Progenitor cell of endocrine pancreas (in vitro differentiated cells): ENCODE measurements at regions not wholly inside any gene's neighbourhood (a gene's known extent, or its start where the extent isn't known, plus 50 kb on each side); places are given as distances from the start of the nearest gene placed in this dataset.
A peak's percentile ranks its signal among the peaks of the same experiment; 100 is the strongest.
"Not testable (repeated sequence)": the region's sequence is repeated elsewhere in the genome, so short reads cannot be mapped to it uniquely, and the experiment has no call there.

Source experiments
- DNase-seq: peaks from one replicate; pipeline ENCODE4 v3.0.0; 2021; ENCODE audit warnings: low spot score; ENCODE audit not compliant: unreplicated experiment
- H3K27ac Mint-ChIP-seq: 2 replicates; pipeline ENCODE4 v1.8.0; 2021; ENCODE audit warnings: mild to moderate bottlenecking, moderate library complexity, mixed read lengths
- H3K27me3 Mint-ChIP-seq: 2 replicates; pipeline ENCODE4 v1.8.0; 2021; ENCODE audit warnings: mixed read lengths
- H3K36me3 Mint-ChIP-seq: 2 replicates; pipeline ENCODE4 v1.8.0; 2022; ENCODE audit warnings: mixed read lengths; ENCODE audit not compliant: insufficient read depth
- H3K4me1 Mint-ChIP-seq: 2 replicates; pipeline ENCODE4 v1.8.0; 2021; ENCODE audit warnings: low read depth, mixed read lengths
- H3K4me3 Mint-ChIP-seq: 2 replicates; pipeline ENCODE4 v1.8.0; 2021; ENCODE audit warnings: low read depth, mild to moderate bottlenecking, moderate library complexity, mixed read lengths
- H3K9me3 Mint-ChIP-seq: 2 replicates; pipeline ENCODE4 v1.8.0; 2021; ENCODE audit warnings: low read depth, mixed read lengths
- TF ChIP-seq, protein P1 (sequence below): fragments of 200-600 bp; sonication (generic); IDR thresholded peaks from one replicate; pipeline ENCODE4 v1.5.0; 2021; ENCODE audit warnings: antibody characterized with exemption, mild to moderate bottlenecking; ENCODE audit not compliant: unreplicated experiment

DNA sequence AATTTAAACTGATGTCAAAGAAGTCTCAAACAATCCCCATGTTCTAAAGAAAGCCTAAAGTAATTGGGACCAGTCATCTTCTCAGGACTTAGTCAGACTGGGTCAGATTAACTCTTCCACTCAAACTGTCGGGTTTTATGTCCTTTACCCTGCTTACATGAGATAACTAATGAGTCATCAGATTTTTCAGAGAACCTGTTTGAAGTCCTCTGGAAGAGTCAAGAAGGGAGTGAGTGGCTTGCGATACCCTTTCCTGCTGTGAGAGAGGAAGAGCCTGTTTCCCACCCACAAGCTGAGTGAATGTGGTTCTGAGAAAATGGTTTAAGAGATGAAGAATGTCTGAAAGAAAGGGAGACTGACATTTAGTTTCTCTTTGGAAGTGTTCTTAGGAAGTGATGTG lies 1866.7 kb upstream of the C9orf72 start:
- H3K36me3 Mint-ChIP-seq, result no peaks in the 10 kb centered on the region
- TF ChIP-seq, protein P1, sequence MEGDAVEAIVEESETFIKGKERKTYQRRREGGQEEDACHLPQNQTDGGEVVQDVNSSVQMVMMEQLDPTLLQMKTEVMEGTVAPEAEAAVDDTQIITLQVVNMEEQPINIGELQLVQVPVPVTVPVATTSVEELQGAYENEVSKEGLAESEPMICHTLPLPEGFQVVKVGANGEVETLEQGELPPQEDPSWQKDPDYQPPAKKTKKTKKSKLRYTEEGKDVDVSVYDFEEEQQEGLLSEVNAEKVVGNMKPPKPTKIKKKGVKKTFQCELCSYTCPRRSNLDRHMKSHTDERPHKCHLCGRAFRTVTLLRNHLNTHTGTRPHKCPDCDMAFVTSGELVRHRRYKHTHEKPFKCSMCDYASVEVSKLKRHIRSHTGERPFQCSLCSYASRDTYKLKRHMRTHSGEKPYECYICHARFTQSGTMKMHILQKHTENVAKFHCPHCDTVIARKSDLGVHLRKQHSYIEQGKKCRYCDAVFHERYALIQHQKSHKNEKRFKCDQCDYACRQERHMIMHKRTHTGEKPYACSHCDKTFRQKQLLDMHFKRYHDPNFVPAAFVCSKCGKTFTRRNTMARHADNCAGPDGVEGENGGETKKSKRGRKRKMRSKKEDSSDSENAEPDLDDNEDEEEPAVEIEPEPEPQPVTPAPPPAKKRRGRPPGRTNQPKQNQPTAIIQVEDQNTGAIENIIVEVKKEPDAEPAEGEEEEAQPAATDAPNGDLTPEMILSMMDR, result no peak
- no peak overlapping the region for H3K4me3 Mint-ChIP-seq
- H3K27ac Mint-ChIP-seq, result peak overlapping the region; percentile 49
- H3K4me1 Mint-ChIP-seq, result peaks cover 25% of the 10 kb centered on the region
- no peak for DNase-seq
- H3K9me3 Mint-ChIP-seq, result no peaks in the 10 kb centered on the region
- no peaks in the 10 kb centered on the region for H3K27me3 Mint-ChIP-seq

DNA sequence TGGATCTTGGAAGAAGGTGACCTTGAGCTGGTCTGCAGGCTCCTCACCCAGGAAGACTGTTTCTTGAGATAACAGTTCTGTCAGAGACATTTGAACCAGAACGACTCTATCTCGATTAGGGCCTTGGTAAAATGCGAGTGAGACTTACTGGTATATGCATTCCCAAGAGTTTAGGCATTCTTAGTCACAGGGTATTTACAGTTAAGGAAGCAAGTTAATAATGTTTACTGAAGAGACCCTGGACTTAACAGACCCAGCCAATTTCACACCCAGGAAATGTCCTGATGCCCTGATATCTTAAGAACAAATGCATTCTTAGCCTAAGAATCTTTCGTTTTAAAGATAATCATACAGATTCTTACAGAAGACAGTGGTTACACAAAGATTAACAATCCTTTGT lies 1867.2 kb upstream of the C9orf72 start:
- no peak overlapping the region for H3K4me3 Mint-ChIP-seq
- DNase-seq, result no peak
- H3K27ac Mint-ChIP-seq, result no peak overlapping the region
- no peaks in the 10 kb centered on the region for H3K27me3 Mint-ChIP-seq
- TF ChIP-seq, protein P1, result no peak
- no peaks in the 10 kb centered on the region for H3K36me3 Mint-ChIP-seq
- H3K9me3 Mint-ChIP-seq, result no peaks in the 10 kb centered on the region
- peaks cover 25% of the 10 kb centered on the region for H3K4me1 Mint-ChIP-seq

DNA sequence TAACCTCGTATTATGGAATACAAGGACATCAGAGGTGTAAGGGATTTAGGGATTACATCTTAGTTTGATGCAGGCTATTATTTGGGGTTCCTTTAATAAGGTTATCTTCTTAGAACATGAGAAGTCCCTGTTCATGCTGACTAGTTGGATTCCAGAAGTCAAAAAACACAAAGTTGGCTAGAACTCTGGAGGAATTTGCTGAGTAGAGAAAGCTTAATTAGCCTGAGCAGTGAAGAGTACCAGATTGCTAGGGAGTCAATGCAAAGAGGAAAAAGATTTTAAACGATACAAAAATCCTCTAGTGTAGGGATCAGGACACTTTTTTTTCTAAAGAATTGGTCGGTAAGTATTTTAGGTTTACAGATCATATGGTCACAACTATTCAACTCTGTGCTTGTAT lies 1872.5 kb upstream of the C9orf72 start:
- Mint-ChIP-seq H3K27me3 (no peaks in the 10 kb centered on the region), H3K4me1 (peaks cover 18% of the 10 kb centered on the region), H3K27ac (no peak overlapping the region), H3K9me3 (no peaks in the 10 kb centered on the region), H3K4me3 (no peak overlapping the region), H3K36me3 (peaks cover 1% of the 10 kb centered on the region)
- TF ChIP-seq, protein P1, result no peak
- no peak for DNase-seq

DNA sequence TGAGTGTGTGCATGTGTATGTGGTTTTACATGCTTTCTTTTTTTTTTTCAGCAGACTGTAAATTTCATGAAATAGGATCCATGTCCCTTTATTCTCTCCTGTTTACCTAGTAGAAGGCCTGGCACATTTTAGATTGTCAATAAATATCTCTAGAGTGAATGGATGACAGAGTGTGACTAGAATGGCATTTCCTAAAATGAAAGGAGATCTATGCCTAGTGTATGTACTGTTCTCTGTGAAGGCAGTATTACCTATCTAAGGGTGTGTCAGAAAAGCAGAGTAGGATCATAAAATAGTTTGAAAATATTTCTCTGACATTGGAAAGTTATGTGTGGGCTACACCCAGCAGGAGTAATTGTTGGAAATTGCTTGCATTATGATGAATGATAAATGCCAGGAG lies 1876.0 kb upstream of the C9orf72 start:
- Mint-ChIP-seq H3K27me3 (no peaks in the 10 kb centered on the region), H3K4me1 (peaks cover 5% of the 10 kb centered on the region), H3K27ac (peak overlapping the region; percentile 35), H3K9me3 (peaks cover 11% of the 10 kb centered on the region), H3K4me3 (peak overlapping the region; percentile 41), H3K36me3 (peaks cover 4% of the 10 kb centered on the region)
- TF ChIP-seq, protein P1, result no peak
- no peak for DNase-seq

DNA sequence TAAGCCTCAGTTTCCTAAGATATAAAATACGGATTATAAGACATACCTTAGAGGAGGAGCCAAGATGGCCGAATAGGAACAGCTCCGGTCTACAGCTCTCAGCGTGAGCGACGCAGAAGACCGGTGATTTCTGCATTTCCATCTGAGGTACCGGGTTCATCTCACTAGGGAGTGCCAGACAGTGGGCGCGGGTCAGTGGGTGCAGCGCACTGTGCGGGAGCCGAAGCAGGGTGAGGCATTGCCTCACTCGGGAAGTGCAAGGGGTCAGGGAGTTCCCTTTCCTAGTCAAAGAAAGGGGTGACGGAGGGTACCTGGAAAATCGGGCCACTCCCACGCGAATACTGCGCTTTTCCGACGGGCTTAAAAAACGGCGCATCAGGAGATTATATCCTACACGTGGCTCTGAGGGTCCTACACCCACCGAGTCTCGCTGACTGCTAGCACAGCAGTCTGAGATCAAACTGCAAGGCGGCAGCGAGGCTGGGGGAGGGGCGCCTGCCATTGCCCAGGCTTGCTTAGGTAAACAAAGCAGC lies 1877.1 kb upstream of the C9orf72 start:
- not testable (repeated sequence) for H3K27me3 Mint-ChIP-seq, H3K36me3 Mint-ChIP-seq, H3K4me1 Mint-ChIP-seq, DNase-seq
- Mint-ChIP-seq H3K27ac (peak overlapping the region; percentile 98), H3K4me3 (peak overlapping the region; percentile 94), H3K9me3 (peaks cover 11% of the 10 kb centered on the region)

DNA sequence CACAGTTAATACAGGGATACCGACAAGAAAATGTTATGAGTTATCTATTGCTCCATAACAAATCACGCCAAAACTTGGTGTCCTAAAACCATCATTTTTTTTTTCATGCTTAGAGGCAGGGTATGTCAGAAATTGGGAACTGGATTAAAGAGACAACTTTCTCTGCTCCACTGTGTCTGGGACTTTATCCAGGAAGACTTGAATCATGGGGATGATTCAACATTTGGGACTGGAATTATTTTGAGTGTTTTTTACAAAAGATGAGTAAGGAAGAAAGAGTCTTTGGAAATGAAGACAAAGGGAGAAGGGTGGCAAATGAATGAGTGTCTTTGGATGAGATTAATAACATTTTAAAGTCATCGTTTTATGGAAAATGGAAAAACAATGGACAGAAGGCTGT lies 1883.7 kb upstream of the C9orf72 start:
- H3K36me3 Mint-ChIP-seq, result peaks cover 5% of the 10 kb centered on the region
- DNase-seq, result no peak
- H3K4me3 Mint-ChIP-seq, result no peak overlapping the region
- no peaks in the 10 kb centered on the region for H3K4me1 Mint-ChIP-seq
- no peak overlapping the region for H3K27ac Mint-ChIP-seq
- H3K27me3 Mint-ChIP-seq, result no peaks in the 10 kb centered on the region
- TF ChIP-seq, protein P1, result no peak
- H3K9me3 Mint-ChIP-seq, result peaks cover 28% of the 10 kb centered on the region
